ENCODE measurements at regions not wholly inside any gene's neighbourhood (a gene's known extent, or its start where the extent isn't known, plus 50 kb on each side); places are given as distances from the start of the nearest gene placed in this dataset.

DNA sequence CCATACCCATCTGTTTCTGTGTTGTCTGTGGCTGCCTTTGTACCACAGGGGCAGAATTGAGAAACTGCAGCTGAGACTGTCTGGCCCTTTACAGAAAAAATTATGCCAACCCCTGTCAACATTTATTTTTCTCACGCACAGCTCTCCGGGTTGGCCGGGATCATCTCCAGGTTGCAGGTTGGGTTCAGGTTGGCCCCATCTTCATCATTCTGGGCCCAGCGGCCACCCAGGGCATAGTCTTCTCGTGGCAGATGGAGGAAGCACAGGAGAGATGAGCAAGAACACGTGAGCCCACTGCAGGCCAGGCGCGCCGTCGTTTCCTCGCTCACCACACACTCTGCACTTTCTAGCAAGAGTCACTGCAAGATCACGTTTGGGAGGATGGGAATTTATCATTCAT lies 66.1 kb upstream of the SEC14L1 start:
- TF ChIP-seq, protein P1, sequence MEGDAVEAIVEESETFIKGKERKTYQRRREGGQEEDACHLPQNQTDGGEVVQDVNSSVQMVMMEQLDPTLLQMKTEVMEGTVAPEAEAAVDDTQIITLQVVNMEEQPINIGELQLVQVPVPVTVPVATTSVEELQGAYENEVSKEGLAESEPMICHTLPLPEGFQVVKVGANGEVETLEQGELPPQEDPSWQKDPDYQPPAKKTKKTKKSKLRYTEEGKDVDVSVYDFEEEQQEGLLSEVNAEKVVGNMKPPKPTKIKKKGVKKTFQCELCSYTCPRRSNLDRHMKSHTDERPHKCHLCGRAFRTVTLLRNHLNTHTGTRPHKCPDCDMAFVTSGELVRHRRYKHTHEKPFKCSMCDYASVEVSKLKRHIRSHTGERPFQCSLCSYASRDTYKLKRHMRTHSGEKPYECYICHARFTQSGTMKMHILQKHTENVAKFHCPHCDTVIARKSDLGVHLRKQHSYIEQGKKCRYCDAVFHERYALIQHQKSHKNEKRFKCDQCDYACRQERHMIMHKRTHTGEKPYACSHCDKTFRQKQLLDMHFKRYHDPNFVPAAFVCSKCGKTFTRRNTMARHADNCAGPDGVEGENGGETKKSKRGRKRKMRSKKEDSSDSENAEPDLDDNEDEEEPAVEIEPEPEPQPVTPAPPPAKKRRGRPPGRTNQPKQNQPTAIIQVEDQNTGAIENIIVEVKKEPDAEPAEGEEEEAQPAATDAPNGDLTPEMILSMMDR (IDR thresholded peaks at IDR 0.05; ENCODE audit: insufficient read depth, low read length), result no peak
- TF ChIP-seq, protein P2, sequence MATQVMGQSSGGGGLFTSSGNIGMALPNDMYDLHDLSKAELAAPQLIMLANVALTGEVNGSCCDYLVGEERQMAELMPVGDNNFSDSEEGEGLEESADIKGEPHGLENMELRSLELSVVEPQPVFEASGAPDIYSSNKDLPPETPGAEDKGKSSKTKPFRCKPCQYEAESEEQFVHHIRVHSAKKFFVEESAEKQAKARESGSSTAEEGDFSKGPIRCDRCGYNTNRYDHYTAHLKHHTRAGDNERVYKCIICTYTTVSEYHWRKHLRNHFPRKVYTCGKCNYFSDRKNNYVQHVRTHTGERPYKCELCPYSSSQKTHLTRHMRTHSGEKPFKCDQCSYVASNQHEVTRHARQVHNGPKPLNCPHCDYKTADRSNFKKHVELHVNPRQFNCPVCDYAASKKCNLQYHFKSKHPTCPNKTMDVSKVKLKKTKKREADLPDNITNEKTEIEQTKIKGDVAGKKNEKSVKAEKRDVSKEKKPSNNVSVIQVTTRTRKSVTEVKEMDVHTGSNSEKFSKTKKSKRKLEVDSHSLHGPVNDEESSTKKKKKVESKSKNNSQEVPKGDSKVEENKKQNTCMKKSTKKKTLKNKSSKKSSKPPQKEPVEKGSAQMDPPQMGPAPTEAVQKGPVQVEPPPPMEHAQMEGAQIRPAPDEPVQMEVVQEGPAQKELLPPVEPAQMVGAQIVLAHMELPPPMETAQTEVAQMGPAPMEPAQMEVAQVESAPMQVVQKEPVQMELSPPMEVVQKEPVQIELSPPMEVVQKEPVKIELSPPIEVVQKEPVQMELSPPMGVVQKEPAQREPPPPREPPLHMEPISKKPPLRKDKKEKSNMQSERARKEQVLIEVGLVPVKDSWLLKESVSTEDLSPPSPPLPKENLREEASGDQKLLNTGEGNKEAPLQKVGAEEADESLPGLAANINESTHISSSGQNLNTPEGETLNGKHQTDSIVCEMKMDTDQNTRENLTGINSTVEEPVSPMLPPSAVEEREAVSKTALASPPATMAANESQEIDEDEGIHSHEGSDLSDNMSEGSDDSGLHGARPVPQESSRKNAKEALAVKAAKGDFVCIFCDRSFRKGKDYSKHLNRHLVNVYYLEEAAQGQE (IDR thresholded peaks at IDR 0.05; ENCODE audit: insufficient replicate concordance, low read depth), result no peak
- no peak for TF ChIP-seq POLR2AphosphoS5 (IDR thresholded peaks at IDR 0.05; ENCODE audit: low read depth)
- TF ChIP-seq SPI1 (IDR thresholded peaks at IDR 0.05; ENCODE audit: borderline replicate concordance, low read depth), result no peak

All from HL-60 (cell line).